GM19455 (cell line): ENCODE measurements at regions not wholly inside any gene's neighbourhood (a gene's known extent, or its start where the extent isn't known, plus 50 kb on each side); places are given as distances from the start of the nearest gene placed in this dataset.
"Not testable (repeated sequence)": the region's sequence is repeated elsewhere in the genome, so short reads cannot be mapped to it uniquely, and the experiment has no call there.

Experiments
- ATAC-seq: cut with Tn5 transposase; IDR thresholded peaks from one replicate; pipeline ENCODE4 v1.9.1; 2021; ENCODE audit not compliant: unreplicated experiment

DNA sequence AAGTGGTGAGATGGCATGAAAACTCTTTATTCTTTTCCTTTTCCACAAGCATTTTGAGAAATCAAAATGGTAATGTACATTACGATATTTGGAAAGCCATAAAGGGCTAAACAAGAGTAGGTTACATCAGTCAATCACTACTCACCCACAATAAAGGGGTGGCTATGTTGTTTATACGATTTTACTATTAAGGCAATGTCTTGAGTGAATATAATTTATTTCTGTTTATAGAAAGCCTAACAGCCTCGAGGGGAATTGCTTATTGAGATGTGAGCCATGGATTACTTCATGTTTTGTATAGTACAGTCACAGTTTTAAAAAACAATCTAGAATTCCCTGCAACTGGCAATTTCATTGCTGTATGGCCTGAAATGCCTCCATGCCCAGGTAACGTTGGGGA, 237.5 kb upstream of the RBBP8 start:
- ATAC-seq, result no peak

DNA sequence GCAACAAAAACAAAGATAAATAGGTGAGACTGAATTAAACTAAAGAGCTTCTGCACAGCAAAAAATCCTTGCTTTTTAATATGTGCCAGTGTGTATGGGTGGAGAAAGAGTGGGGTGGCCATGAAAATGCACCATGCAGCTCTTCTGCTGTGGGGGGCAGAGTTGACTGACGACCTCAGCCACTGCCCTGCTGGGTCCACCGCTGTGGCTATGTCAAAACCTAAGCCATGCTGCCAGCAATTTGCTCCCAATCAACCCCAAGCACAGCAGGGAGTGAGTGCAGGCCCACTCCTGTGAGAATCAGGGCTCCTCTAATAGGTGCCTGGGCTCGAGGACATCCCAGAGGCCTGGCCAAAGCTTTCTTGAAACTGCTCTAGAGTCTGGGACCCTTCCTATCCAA, 235.6 kb upstream of the RBBP8 start:
- ATAC-seq, result no peak

DNA sequence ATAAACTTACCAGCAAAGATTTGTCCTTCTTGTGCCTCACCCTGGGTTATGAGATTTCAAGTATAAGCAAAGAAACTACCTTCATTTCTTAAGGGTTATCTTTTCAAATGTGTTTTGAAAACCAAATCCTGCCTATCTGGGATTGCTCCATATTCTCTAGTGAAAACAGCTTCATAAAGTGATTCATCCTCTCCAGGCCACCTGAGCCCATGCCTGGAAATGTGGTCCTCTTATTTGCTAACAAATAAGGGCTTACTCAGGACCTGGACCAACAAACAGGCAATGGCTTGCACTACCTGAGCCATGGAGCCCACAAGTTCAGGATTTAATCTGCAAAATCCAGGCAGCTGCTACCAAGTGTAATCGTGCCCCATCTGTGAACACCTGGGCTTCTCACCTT, 234.4 kb upstream of the RBBP8 start:
- no peak for ATAC-seq

DNA sequence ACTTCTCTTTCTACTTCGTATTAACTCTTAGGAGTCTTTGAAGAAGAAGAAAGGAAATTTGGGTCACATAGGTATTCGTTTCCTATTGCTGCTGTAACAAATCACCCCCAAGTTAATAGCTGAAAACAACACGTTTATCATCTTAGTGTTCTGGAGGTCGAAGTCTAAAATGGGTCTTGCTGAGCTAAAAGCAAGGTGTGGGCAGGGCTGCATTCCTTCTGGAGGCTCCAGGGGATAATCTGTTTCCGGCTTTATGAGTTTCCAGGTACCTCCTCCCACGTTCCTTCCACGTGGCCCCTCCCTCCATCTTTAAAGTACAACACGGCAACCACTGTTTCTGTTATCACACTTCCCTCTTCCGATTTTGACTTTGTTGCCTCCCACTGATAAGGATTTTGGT, 233.5 kb upstream of the RBBP8 start:
- ATAC-seq, result no peak

DNA sequence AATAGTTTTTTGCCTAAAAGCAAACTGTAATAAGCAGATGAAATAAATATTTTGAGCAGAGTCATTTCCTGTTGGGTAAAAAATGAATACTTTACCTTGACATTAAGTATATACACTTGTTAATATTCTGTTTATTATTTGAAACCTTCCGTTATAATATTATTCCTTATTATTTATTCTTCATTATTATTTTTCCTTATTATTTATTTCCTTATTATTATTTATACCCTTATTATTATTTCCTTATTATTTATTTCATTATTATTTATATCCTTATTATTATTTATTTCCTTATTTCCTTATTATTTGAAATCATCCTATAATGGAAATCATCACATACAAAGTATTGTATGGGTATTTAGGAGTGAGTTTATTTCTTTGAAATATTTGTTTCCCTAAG, 232.2 kb upstream of the RBBP8 start:
- ATAC-seq, result no peak

DNA sequence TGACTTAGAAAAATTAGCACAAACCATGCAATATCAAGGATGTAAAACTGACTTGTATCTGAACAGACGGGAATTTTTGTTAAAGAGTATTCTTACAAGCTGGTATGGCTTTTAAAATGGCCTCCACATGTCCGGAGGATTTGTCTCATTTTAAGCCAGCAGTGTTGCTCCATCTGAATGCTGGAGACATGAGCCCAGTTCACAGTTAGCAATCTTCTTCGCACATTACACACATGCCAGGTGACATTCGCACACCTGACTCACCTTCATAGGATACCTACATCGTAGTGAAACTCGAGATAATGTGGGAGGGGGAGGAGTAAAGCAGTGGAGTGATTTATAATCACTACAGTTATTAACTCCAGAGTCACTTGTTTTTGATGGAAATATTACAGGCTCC, 231.8 kb upstream of the RBBP8 start:
- ATAC-seq, result no peak

DNA sequence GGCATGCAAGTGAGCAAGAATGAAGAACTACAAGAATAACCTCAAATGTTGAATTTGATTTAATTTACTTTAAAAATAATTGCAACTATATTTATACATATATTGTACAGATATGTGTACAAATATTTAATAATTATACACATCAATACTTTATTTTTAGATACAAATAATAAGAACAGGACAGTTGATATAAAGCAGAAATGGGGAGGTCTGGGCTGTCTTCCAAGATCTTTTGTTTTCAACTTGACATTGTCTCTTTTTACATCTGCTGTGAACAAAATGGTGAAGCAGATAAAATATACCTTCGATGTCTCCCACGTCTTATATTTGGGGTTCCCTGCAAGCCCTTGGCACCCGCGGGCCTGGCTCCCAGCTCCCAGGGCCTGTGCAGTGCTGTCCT, 231.3 kb upstream of the RBBP8 start:
- ATAC-seq, result no peak

DNA sequence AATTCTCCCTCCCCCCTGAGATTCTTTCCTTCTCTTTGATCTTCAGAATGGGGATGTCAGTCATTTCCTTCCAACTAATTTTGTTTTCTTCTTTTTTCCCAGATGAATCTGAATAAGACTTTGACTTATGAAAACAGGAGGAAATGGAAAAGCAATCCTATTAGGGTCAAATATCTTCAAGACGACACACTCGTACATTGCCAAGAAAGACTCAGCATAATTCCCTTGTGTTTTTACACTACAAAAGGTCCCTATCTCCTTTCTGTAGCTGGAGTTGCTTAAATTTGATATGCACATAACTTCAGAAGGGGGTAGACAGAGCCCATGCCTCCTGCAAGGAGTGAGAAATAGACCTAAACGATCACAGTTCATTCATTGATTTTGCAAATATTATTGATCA, 230.3 kb upstream of the RBBP8 start:
- ATAC-seq, result no peak

DNA sequence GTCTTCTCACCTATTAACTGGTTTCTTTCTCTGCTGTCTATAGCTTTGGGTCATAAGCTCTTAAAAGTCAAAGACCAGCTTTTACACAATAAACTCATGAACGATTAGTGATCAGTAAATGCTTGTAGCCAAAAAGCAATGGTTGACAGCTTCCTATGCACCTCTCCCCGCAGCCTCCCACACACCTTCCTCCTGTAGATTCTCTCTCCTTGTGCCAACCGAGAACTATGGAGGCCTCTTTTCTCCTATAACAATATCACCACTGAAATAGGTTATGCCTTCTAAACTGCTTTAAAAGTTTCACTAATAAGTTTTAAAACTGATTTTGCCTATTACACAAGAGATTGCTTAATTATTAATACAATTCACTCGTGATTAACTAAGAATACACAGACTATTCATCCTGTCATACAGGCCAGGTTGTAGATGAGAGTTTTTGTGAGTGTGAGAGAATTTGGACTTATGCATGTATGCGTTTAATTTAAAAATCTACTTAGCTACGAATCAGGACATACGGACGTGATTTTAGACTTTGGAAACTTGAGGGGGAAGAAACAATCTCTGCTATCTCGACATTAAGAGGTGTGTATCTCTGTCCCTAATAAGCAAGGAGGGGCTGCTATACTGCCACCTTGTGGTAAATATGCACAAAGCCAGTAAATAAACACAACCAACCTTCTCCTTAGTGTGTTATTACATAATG, 229.1 kb upstream of the RBBP8 start:
- no peak for ATAC-seq

DNA sequence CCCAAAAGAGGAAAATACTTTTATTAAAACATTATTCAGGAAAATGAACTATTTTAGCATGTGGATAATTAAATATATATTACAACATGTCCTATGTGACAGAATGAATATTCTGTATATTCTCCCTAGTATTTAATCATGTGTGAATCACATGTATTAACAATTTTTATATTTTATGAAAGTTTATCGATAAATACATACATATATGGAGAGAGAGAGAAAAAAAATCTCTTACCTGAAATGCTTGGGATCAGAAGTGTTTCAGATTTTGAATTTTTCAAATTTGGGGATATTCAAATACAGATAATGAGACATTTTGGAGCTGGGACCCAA, 228.6 kb upstream of the RBBP8 start:
- no peak for ATAC-seq

DNA sequence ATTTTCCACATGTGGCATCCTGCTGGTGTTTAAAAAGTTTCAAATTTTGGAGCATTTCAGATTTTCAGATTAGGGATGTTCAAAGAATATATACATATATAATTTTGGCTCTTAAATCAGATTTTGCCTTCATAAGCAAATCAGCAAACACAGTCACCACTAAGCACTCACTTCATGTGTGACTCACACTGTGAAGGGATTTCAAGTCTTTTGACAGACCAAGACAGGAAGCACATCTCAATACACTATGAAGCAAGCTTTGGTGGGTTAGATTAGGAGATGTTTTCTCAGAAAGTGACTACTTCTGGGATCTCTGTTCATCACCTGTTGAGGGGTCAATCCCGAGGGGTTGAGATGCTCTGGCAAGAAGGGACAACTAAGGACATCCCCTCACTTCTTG, 227.8 kb upstream of the RBBP8 start:
- no peak for ATAC-seq

DNA sequence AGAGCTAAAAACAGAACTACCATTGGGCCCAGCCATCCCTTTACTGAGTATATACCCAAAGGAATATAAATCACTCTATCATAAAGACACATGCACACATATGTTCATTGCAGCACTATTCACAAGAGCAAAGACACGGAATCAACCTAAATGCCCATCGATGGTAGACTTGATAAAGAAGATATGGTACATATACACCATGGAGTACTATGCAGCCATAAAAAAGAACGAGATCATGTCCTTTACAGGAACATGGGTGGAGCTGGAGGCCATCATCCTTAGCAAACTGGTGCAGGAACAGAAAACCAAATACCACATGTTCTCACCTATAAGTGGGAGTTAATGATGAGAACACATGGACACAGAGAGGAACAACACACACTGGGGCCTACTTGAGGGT, 227.1 kb upstream of the RBBP8 start:
- not testable (repeated sequence) for ATAC-seq

DNA sequence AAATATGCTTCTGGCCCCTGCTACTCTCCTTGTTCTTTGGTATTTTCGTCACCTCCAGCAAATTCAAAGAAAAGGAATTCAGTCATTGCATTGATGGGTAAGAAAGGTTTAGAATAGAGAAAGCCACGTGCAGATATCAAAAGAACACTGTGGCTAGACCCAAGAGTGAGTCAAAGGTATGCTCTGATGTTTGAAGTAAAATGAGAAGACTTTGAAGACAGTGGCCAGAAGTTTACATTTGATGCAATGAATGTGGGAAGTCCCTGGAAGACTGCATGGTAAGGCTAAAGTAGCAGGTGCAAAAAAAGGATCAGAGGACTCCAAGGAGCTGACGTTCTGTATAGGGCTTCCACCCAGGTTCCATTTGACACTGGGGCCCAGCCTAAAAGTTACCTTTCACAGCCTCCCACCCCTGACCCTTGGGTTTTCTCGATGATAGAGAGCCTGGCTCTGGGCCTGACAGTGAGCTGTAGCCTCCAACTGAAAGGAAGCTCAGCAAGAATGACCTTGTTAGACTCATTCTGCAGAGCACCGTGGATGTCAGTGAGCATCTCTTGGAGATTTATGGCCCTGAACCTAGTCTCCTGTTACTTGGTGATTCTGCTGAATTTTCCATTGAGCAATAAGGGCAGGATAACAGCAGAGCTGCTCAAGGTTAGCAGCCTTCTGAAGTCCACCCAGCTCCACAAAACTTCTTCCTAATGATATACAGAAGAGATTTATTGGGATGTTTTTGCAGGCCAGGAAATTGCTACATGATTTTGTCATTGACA, 223.7 kb upstream of the RBBP8 start:
- no peak for ATAC-seq

DNA sequence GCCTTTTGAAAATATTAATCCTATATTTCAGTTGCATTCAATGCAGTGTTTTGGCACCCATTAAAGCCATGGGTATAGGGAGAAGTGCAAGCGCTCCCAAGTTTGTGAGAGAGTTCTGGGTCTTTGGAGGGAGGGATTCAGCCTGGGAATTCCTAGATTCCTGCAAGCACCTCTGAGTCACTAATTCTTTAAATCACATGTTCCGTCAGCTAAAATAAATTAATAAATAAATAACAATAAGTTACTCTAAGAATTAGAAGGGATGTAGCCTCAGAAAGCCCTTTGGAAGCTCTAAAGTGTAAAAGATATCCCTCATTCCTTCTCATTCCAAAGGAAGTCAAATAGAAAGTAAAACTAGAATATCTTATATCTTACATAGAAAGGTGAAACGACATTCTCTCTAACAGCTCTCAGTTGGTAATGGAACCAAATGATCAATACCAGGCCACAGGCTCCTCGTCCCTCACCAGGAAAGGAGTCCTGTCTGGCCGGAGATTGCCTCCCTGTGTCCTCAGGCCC, 222.4 kb upstream of the RBBP8 start:
- ATAC-seq, result no peak

DNA sequence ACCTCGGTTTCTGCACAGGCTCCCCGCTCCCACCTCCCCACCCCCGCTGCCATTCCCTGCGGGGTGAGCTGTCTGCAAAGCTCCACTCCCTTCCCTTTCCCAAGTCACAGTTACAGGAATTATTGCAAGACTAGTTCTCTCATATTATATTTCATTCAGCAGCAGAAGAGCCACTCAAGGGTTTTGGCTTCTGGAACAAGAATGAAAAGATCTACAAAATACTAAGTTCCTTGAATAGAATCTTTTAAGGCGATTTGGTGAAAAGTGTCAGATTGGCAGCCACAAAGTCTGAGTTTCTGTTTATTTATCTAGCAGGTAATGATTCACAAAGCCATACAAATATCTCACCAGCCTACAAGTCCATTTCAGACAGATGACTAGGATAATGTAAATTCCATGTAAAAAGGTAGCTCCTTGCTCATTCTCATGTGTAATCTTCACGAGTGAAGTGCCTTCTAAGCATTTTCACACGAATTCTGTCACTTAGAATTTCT, 221.9 kb upstream of the RBBP8 start:
- ATAC-seq, result no peak

DNA sequence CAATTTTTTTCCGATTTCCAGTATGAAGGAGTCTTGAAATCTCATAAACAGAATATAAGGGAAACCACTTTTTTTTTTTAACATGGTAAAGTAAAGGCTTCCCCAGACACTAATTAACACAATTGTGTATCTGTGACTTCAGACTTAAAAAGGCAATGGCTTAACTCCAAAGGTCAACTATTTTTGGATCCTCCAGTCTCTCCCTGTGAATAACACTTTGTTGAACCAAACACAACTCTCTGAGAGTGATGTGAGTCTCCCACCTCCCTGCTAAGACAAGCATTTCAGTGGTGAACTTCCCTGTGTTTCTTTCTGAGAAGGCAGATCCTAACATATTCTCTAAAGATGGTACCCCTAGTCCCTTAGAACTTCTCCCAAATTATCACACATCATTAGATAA, 219.6 kb upstream of the RBBP8 start:
- no peak for ATAC-seq

DNA sequence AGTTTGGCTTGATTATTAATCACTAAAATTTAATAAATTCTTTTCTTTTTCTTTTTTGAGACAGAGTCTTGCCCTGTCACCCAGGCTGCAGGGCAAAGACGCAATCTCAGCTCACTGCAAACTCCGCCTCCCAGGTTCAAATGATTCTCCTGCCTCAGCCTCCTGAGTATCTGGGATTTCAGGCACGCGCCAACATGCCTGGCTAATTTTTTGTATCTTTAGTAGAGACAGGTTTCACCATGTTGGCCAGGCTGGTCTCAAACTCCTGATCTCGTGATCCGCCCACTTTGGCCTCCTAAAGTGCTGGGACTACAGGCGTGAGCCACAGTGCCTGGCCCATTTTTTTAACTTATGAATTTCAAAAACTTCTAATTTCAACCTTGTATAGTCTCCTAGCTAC, 215.6 kb upstream of the RBBP8 start:
- ATAC-seq, result not testable (repeated sequence)

DNA sequence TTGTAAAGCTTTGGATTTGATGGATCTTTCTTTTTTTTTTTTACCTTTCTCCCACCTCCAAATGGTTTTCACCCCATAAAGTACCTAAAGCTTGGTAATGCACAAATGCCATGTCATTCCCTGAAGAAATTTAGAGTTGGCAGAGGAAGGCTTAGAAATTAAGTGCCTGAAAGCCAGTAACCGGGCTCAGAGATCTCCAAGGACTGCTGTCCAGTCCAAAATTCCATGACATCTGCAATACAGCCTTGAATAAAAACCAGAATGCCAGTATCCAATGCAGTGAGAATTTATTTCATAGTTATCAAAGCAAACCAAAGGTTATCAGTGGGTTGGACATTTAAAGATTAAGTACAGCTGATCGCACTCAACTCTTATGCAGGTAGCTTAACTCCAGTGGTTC, 209.9 kb upstream of the RBBP8 start:
- ATAC-seq, result no peak

DNA sequence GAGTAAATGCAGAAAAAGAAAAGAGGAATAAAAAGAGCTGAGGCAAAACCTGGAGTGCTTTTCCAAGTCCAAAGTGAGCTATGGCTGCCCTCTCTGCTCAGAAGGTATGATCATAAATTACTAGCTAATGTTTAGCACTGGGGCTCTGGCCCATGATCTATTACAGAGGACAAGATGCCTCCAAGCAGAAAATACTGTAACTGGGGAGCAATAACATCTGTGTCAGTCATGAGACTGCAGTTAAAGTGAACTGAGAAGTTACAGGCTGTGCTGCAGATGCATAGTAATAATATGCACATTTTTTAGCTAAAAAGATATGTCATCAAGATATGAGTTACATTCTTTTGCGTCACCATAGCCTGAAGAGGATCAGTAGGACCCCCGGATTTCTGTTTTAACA, 209.4 kb upstream of the RBBP8 start:
- ATAC-seq, result no peak

DNA sequence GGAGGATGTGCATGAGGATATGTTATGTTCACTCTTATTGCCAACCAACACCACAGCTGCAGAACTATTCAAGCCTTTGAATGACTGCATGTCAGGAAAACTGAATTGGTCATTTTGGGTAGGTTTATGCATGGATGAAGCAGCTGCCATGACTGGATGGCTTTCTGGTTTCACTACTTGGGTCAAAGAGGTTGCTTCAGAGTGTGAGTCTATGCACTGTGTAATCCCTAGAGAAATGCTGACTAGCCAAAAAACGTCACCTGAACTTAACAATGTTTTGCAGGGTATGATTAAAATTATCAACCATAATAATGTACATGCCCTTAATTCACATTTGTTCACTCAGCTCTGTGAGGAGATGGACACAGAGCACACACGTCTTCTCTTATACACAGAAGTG, 206.7 kb upstream of the RBBP8 start:
- no peak for ATAC-seq

DNA sequence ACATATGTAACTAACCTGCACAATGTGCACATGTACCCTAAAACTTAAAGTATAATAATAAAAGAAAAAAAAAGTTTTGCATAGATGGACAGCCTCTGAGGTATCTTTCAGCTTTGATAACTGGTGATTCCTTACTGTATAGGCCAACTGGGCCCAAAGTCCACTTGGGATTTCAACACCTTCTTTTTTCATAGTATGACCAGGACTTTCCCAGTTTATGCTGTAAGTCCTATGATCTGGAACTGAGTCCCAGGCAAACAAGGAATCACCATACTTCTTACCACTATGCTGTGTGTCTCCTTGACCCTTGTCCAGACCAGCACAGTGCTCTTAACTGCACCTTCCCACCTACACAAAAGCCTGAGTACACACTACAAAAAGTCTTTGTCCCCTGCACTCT, 205.1 kb upstream of the RBBP8 start:
- no peak for ATAC-seq

DNA sequence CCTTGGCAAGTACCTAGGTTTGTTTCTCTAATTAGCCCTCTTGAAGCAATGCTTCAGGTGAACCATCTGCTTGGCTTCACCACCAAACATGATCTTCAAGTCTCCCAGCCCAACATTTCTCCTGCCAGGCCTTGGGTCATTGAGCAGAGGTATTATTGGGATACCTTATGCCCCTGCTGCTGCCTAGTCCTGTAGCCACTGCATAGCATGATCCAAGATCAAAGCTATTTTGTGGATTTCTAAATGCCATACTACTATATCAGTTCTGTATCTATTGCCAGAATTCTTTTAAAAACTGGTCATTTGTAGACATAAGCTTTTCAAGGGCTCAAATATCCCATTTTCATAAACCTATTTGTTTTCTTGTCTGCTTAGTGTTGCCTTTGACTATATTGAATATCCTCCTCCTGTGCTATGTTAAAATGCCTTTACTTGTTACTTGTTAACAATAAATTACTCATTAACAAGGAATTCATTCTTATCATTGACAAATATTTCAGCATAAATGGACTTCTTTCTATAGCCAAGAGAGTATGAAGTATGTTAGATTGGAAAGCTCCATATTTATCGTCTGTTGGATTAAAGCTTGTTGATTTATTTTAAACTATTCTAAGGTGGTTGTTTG, 204.5 kb upstream of the RBBP8 start:
- no peak for ATAC-seq
